Activated B cell treated with CpG ODN at 0.5 μM for 24 hours (primary cell): ENCODE measurements at regions not wholly inside any gene's neighbourhood (a gene's known extent, or its start where the extent isn't known, plus 50 kb on each side); places are given as distances from the start of the nearest gene placed in this dataset.

Experiments
- ATAC-seq: fragments of 200-7000 bp; cut with Tn5 transposase; one replicate; pipeline ENCODE4 v1.10.0; 2021; ENCODE audit warnings: low read depth, mild to moderate bottlenecking, moderate library complexity
- CTCF ChIA-PET: fragments of 350-600 bp; sonication (Branson Sonifier 250); formaldehyde crosslinking; loops from one replicate; lab custom pipeline; 2021; ENCODE audit warnings: antibody characterized with exemption; lab: Charles Lee
- POLR2A ChIA-PET: fragments of 350-600 bp; sonication (Branson Sonifier 250); formaldehyde crosslinking; loops from one replicate; lab custom pipeline; 2021; ENCODE audit warnings: antibody characterized with exemption; lab: Charles Lee
- DNase-seq: peaks from one replicate; pipeline ENCODE4 v3.0.0; 2022
- H3K27ac Mint-ChIP-seq: one replicate; pipeline ENCODE4 v1.8.0; 2020; ENCODE audit warnings: mixed read lengths
- H3K27me3 Mint-ChIP-seq: one replicate; pipeline ENCODE4 v1.8.0; 2021; ENCODE audit warnings: mixed read lengths
- H3K36me3 Mint-ChIP-seq: one replicate; pipeline ENCODE4 v1.8.0; 2021; ENCODE audit warnings: low read depth, mixed read lengths
- H3K4me1 Mint-ChIP-seq: one replicate; pipeline ENCODE4 v1.8.0; 2021; ENCODE audit warnings: mixed read lengths
- H3K4me3 Mint-ChIP-seq: one replicate; pipeline ENCODE4 v1.8.0; 2020; ENCODE audit warnings: mild to moderate bottlenecking, mixed read lengths
- H3K9me3 Mint-ChIP-seq: one replicate; pipeline ENCODE4 v1.8.0; 2020; ENCODE audit warnings: mixed read lengths
- CTCF ChIP-seq: fragments of 200-600 bp; IDR thresholded peaks from one replicate; pipeline ENCODE4 v1.8.0; 2022; ENCODE audit warnings: antibody characterized with exemption, mild to moderate bottlenecking
- intact Hi-C: fragments of 100-400 bp; cut with micrococcal nuclease; formaldehyde crosslinking; loops from one replicate; pipeline ENCODE4 v1.15.1; 2024

- DNase-seq (no peak), ATAC-seq (no peak)
- Mint-ChIP-seq H3K36me3 (no peaks in the 10 kb centered on the region), H3K27me3 (no peaks in the 10 kb centered on the region), H3K9me3 (no peaks in the 10 kb centered on the region), H3K4me1 (no peaks in the 10 kb centered on the region), H3K4me3 (no peak overlapping the region), H3K27ac (no peak overlapping the region)
- POLR2A ChIA-PET, result no interaction called here
- TF ChIP-seq CTCF, result no peak
- CTCF ChIA-PET, result no interaction called here
- intact Hi-C loops, result no loop called here
Measured at GRCh38 chr4:126798214-126798613, 834.5 kb upstream of the INTU start.

- DNase-seq (no peak), ATAC-seq (no peak)
- no peak for TF ChIP-seq CTCF
- ChIA-PET CTCF (no interaction called here), POLR2A (no interaction called here)
- no peak overlapping the region for H3K4me3 Mint-ChIP-seq
- H3K27me3 Mint-ChIP-seq, result no peaks in the 10 kb centered on the region
- H3K36me3 Mint-ChIP-seq, result no peaks in the 10 kb centered on the region
- H3K27ac Mint-ChIP-seq, result no peak overlapping the region
- no peaks in the 10 kb centered on the region for H3K4me1 Mint-ChIP-seq
- intact Hi-C loops, result no loop called here
- peaks cover 2% of the 10 kb centered on the region for H3K9me3 Mint-ChIP-seq
Measured at GRCh38 chr4:126799416-126799815, 833.3 kb upstream of the INTU start.

GRCh38 chr4:126799971-126800574 lies 832.7 kb upstream of the INTU start:
- Mint-ChIP-seq H3K27ac (no peak overlapping the region), H3K27me3 (no peaks in the 10 kb centered on the region), H3K36me3 (no peaks in the 10 kb centered on the region), H3K4me1 (no peaks in the 10 kb centered on the region), H3K9me3 (peaks cover 7% of the 10 kb centered on the region), H3K4me3 (no peak overlapping the region)
- ChIA-PET POLR2A (no interaction called here), CTCF (no interaction called here)
- DNase-seq, result no peak
- intact Hi-C loops, result no loop called here
- TF ChIP-seq CTCF, result no peak
- ATAC-seq, result no peak

GRCh38 chr4:126800575-126801141 lies 832.1 kb upstream of the INTU start:
- TF ChIP-seq CTCF, result no peak
- no peaks in the 10 kb centered on the region for H3K4me1 Mint-ChIP-seq
- peaks cover 7% of the 10 kb centered on the region for H3K9me3 Mint-ChIP-seq
- H3K27me3 Mint-ChIP-seq, result no peaks in the 10 kb centered on the region
- intact Hi-C loops, result no loop called here
- H3K36me3 Mint-ChIP-seq, result no peaks in the 10 kb centered on the region
- DNase-seq (no peak), ATAC-seq (no peak)
- CTCF ChIA-PET, result no interaction called here
- no peak overlapping the region for H3K4me3 Mint-ChIP-seq
- POLR2A ChIA-PET, result no interaction called here
- H3K27ac Mint-ChIP-seq, result no peak overlapping the region

- no peak for TF ChIP-seq CTCF
- Mint-ChIP-seq H3K27me3 (no peaks in the 10 kb centered on the region), H3K4me3 (no peak overlapping the region), H3K27ac (no peak overlapping the region), H3K4me1 (no peaks in the 10 kb centered on the region), H3K36me3 (no peaks in the 10 kb centered on the region), H3K9me3 (peaks cover 7% of the 10 kb centered on the region)
- DNase-seq (no peak), ATAC-seq (no peak)
- intact Hi-C loops, result no loop called here
- POLR2A ChIA-PET, result no interaction called here
- CTCF ChIA-PET, result no interaction called here
Measured at GRCh38 chr4:126807132-126807531, 825.6 kb upstream of the INTU start.
